GM06990 (cell line): ENCODE measurements at regions not wholly inside any gene's neighbourhood (a gene's known extent, or its start where the extent isn't known, plus 50 kb on each side); places are given as distances from the start of the nearest gene placed in this dataset.

Experiments used
- DNase-seq: peaks from one replicate; pipeline ENCODE4 v3.0.0-alpha.2; 2011; ENCODE audit not compliant: insufficient read length; ENCODE audit errors: extremely low read depth
- H3K27me3 ChIP-seq: replicated peaks from 2 replicates; pipeline ENCODE4 v1.6.0; 2011; ENCODE audit warnings: low read length; ENCODE audit not compliant: control insufficient read depth, insufficient read depth
- H3K36me3 ChIP-seq: 2 replicates; pipeline ENCODE4 v1.5.1; 2011; ENCODE audit warnings: low read length; ENCODE audit not compliant: control insufficient read depth, insufficient read depth
- H3K4me3 ChIP-seq: replicated peaks from 2 replicates; pipeline ENCODE4 v1.5.1; 2011; ENCODE audit warnings: low read depth, mild to moderate bottlenecking, control low read depth, low read length
- CTCF ChIP-seq: IDR thresholded peaks from 2 replicates; pipeline ENCODE4 v1.5.1; 2011; ENCODE audit warnings: low read length, control low read depth, mild to moderate bottlenecking, inconsistent platforms; ENCODE audit not compliant: insufficient read depth, poor library complexity, severe bottlenecking

DNA sequence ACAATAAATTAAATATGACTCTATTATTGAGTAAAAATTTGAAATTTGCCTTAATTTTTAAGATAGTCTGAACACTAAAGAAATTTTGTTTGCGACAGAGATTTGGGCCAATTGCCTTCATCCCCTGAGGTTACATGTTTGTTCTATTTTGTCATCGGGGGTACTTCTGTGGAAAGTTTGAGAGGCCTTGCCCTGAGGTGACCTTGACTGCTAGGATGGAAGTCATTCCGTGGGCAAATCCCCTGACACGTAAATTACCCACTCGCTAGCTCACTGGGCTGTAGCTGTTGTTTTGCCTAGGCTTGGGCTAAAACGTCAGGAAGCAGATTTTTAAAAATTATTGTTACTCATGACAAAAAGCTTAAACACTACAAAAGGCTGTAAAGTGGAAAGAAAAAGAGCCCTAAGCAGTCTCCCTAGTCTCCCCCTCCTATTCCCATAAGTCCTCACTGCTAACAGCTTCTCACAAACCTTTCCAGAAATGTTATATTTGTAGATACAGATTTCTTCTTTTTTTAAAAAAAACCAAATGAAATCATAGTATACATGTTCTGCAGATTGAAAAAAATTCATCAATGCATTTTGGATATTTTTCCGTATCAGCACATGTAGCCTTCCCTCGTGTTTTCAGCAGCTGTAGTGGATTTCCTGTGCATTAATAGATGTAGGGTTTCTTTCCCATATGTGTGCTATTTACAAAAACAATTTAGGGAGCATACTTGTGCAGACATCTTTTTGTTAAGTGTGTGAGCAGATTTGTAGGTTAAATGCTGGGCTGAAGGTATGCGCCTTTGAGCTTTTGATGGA is 142.7 kb downstream of the MRPS6 start:
- Histone ChIP-seq H3K4me3 (no peak overlapping the region), H3K36me3 (no peaks in the 10 kb centered on the region), H3K27me3 (no peaks in the 10 kb centered on the region; the same call in 1 of the 2 replicates)
- TF ChIP-seq CTCF: no peak
- DNase-seq: no peak

GRCh38 chr21:34216718-34217032 is 143.3 kb downstream of the MRPS6 start:
- TF ChIP-seq CTCF: no peak
- H3K27me3 ChIP-seq: no peaks in the 10 kb centered on the region; the same call in 1 of the 2 replicates
- H3K4me3 ChIP-seq: no peak overlapping the region
- no peak for DNase-seq
- no peaks in the 10 kb centered on the region for H3K36me3 ChIP-seq

DNA sequence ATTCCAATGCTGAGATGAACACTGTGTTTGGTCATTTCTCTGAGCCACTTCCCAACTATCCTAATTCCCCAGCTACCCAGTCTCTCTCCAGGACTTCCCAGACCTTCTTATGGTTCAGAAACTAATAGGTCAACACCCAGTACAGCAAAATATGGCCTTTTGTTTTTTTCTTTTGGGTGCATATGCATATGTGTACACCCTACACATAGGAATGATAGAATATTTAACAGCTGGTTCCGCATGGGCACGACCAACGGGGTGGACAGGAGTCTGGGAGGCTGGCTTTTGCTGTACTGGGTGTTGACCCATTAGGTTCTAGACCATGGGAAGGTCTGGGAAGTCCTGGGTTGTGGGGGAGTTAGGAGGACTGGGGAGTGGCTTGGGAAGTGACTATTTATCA is 143.9 kb downstream of the MRPS6 start:
- no peaks in the 10 kb centered on the region for H3K36me3 ChIP-seq
- no peak for DNase-seq
- no peak overlapping the region for H3K4me3 ChIP-seq
- TF ChIP-seq CTCF: no peak
- no peaks in the 10 kb centered on the region; the same call in 1 of the 2 replicates for H3K27me3 ChIP-seq

GRCh38 chr21:34219334-34220060 is 144.3 kb upstream of the KCNE2 start:
- TF ChIP-seq CTCF: no peak
- no peaks in the 10 kb centered on the region; the same call in 1 of the 2 replicates for H3K27me3 ChIP-seq
- H3K4me3 ChIP-seq: no peak overlapping the region
- no peaks in the 10 kb centered on the region for H3K36me3 ChIP-seq
- no peak for DNase-seq

GRCh38 chr21:34220556-34221195 is 143.1 kb upstream of the KCNE2 start:
- no peaks in the 10 kb centered on the region; the same call in 1 of the 2 replicates for H3K27me3 ChIP-seq
- DNase-seq: no peak
- H3K36me3 ChIP-seq: no peaks in the 10 kb centered on the region
- no peak for TF ChIP-seq CTCF
- H3K4me3 ChIP-seq: no peak overlapping the region
